ENCODE measurements at regions not wholly inside any gene's neighbourhood (a gene's known extent, or its start where the extent isn't known, plus 50 kb on each side); places are given as distances from the start of the nearest gene placed in this dataset.

- TF ChIP-seq CTCF (IDR thresholded peaks at IDR 0.05; ENCODE audit: insufficient read depth, low read length, poor library complexity, severe bottlenecking) (no peak), EZH2phosphoT487 (conservative IDR thresholded peaks at IDR 0.05; ENCODE audit: low read length) (no peak)
Observed at GRCh38 chr5:51091816-51092215, 291.4 kb upstream of the ISL1 start.
